GM23338 (cell line): ENCODE measurements at regions not wholly inside any gene's neighbourhood (a gene's known extent, or its start where the extent isn't known, plus 50 kb on each side); places are given as distances from the start of the nearest gene placed in this dataset.

Experiments
- CREB1 ChIP-seq: fragments of 250-450 bp; sonication (Bioruptor Pico); IDR thresholded peaks from 2 replicates; pipeline ENCODE4 v1.5.0; 2020; ENCODE audit warnings: low read depth, mild to moderate bottlenecking, moderate library complexity
- CTCF ChIP-seq, 2 experiments: fragments of 200-600 bp in 1 of 2; sonication (generic) in 1 of 2; conservative IDR thresholded peaks; 2 replicates each; pipeline versions ENCODE4 v1.5.1 to v1.6.1; 2016 to 2017; ENCODE audit warnings: antibody characterized with exemption in 2 of 2, low read depth in 2 of 2, mild to moderate bottlenecking in 2 of 2, moderate library complexity in 1 of 2
- EZH2 ChIP-seq: fragments of 200-600 bp; sonication (generic); IDR thresholded peaks from one replicate; pipeline ENCODE4 v1.8.0; 2017; ENCODE audit warnings: antibody characterized with exemption, mild to moderate bottlenecking, low read depth; ENCODE audit not compliant: unreplicated experiment
- EZH2phosphoT487 ChIP-seq: fragments of 200-600 bp; sonication (generic); IDR thresholded peaks from one replicate; pipeline ENCODE4 v1.8.1; 2018; ENCODE audit warnings: antibody characterized with exemption; ENCODE audit not compliant: unreplicated experiment
- JUNB ChIP-seq: IDR thresholded peaks from one replicate; pipeline ENCODE4 v1.6.1; 2016; ENCODE audit warnings: antibody characterized with exemption; ENCODE audit not compliant: unreplicated experiment
- POLR2AphosphoS5 ChIP-seq: IDR thresholded peaks from 2 replicates; pipeline ENCODE4 v1.6.1; 2016; ENCODE audit warnings: antibody characterized with exemption, low read depth
- STAT1 ChIP-seq: IDR thresholded peaks from one replicate; pipeline ENCODE4 v1.6.1; 2016; ENCODE audit warnings: antibody characterized with exemption; ENCODE audit not compliant: unreplicated experiment
- ZNF331 ChIP-seq: fragments of 250-450 bp; sonication (Bioruptor Pico); IDR thresholded peaks from 2 replicates; pipeline ENCODE4 v1.5.0; 2020; ENCODE audit warnings: low read depth, mild to moderate bottlenecking, moderate library complexity
- TF ChIP-seq, protein P1 (sequence below): IDR thresholded peaks from one replicate; pipeline ENCODE4 v1.6.1; 2018; ENCODE audit warnings: antibody characterized with exemption; ENCODE audit not compliant: unreplicated experiment
- TF ChIP-seq, protein P2 (sequence below): IDR thresholded peaks from 2 replicates; pipeline ENCODE4 v1.6.1; 2016; ENCODE audit warnings: antibody characterized with exemption

DNA sequence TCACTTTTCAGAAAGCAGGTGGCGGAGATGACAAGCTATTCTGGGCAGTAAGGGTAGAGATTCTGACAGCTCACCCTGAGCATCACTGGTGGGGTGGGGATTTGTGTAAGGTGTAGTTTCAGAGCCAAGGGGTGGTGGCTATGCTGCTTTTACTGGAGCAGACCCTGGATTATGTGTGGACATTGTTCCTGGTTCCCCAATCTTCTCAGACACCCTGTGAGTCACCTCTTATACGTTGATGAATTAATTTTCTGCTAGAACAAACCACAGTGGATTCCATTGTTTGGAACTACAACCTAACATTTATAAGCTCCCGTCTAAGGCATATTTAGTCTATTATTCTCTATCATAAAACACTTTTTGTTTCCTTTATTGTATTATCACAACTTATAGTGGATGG lies 169.5 kb upstream of the COL8A1 start:
- TF ChIP-seq, protein P1, sequence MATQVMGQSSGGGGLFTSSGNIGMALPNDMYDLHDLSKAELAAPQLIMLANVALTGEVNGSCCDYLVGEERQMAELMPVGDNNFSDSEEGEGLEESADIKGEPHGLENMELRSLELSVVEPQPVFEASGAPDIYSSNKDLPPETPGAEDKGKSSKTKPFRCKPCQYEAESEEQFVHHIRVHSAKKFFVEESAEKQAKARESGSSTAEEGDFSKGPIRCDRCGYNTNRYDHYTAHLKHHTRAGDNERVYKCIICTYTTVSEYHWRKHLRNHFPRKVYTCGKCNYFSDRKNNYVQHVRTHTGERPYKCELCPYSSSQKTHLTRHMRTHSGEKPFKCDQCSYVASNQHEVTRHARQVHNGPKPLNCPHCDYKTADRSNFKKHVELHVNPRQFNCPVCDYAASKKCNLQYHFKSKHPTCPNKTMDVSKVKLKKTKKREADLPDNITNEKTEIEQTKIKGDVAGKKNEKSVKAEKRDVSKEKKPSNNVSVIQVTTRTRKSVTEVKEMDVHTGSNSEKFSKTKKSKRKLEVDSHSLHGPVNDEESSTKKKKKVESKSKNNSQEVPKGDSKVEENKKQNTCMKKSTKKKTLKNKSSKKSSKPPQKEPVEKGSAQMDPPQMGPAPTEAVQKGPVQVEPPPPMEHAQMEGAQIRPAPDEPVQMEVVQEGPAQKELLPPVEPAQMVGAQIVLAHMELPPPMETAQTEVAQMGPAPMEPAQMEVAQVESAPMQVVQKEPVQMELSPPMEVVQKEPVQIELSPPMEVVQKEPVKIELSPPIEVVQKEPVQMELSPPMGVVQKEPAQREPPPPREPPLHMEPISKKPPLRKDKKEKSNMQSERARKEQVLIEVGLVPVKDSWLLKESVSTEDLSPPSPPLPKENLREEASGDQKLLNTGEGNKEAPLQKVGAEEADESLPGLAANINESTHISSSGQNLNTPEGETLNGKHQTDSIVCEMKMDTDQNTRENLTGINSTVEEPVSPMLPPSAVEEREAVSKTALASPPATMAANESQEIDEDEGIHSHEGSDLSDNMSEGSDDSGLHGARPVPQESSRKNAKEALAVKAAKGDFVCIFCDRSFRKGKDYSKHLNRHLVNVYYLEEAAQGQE: no peak
- no peak for TF ChIP-seq CTCF (conservative IDR thresholded peaks at IDR 0.05; ENCODE audit: low read depth in 2 of 2)
- no peak for TF ChIP-seq EZH2
- no peak for TF ChIP-seq POLR2AphosphoS5
- TF ChIP-seq ZNF331: no peak
- no peak for TF ChIP-seq EZH2phosphoT487
- TF ChIP-seq JUNB: no peak
- no peak for TF ChIP-seq CREB1
- no peak for TF ChIP-seq STAT1
- TF ChIP-seq, protein P2, sequence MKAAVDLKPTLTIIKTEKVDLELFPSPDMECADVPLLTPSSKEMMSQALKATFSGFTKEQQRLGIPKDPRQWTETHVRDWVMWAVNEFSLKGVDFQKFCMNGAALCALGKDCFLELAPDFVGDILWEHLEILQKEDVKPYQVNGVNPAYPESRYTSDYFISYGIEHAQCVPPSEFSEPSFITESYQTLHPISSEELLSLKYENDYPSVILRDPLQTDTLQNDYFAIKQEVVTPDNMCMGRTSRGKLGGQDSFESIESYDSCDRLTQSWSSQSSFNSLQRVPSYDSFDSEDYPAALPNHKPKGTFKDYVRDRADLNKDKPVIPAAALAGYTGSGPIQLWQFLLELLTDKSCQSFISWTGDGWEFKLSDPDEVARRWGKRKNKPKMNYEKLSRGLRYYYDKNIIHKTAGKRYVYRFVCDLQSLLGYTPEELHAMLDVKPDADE: no peak
